Activated CD4-positive, alpha-beta T cell treated with anti-CD3 and anti-CD28 coated beads, Interleukin-2, amount 50 U/mL, for 16 hours (primary cell): ENCODE measurements at regions not wholly inside any gene's neighbourhood (a gene's known extent, or its start where the extent isn't known, plus 50 kb on each side); places are given as distances from the start of the nearest gene placed in this dataset.

Experiments used
- DNase-seq: peaks from one replicate; pipeline ENCODE4 v3.0.0-alpha.2; 2020

DNA sequence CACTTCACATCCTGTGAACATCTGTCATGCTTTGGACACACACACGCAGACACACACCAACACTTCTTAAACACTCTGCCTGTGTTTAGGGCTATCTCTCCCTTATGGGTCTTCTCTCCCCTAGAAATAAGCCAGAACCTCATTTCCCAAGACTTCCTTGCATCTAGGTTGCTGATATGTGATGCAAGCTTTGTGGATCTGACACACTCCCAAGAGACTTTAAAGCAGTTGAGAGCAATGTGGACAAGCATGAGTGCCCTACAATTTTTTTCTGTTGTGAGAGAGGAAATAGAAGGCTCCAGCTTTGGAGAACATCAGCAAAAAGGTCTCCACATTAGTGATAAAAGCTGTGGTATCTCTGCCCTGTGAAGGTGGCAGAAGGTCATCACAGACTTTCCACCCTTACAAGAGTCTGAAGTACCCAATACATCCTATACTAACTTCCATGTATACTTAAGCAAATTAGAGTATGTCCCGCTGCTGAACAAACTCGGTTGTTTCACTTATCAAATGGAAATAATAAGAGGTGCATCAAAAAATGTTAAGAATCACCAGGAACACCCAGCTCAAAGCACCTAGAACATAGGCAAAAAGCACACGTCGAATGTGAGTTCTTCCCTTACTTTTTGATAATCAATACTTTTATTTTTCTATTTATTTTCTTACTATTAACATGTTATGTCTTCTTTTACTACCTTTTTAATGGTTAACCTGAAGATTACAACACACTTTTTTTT, 267.6 kb downstream of the SETD4 start:
- no peak for DNase-seq

DNA sequence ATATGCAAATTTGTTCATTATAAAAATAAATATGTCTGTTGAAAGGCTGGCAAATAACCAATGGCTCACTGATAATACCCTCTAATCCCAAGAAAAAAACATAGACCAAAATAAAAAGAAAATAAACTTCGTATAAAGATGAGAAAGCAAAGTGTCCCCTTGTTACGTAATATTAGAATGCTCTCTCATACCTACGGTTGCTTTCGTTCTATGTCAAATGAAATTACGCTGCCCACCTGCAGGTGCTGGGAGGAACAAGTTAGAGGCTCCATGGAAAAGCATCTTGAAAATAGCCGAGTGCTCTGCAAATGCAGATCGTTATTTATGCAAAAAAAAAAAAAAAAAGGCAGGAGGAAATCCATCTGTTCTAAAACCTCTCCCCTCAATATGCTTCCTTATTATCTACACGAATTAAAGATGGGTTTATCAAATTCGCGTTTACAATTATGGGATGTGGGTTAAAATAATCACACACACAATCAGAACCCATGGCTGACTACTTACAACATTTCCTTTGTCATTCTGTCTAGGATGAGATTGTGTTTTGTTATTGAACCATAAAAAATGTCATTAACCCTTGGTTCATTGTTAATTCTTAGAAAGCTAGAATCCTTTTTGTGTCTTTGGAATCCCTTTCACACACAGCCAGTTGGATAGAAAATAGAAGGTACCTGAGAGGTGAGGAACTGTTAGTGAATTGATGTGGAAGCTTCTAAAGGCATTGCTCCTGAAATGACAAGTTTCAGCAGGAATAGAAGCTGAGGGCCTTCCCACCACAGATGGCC, 268.6 kb downstream of the SETD4 start:
- DNase-seq: no peak

DNA sequence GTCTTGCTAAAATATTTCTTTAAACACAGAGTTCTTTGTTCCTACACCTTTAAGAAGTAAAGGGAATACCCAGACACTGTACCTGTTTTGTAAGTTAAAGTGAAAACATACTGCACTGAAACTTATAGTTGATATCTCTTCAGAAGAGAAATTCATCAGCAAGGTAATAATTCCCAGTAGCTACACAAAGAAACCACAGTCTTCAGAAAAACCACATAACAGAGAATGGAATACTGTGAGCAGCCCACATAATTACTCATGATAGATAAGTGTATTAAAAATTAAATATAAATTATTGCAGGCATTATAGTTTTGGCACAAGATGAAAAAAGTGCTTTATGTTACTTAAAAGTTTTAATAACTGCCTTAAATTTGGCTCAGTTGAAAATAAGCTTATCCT, 276.6 kb downstream of the SETD4 start:
- DNase-seq: no peak

DNA sequence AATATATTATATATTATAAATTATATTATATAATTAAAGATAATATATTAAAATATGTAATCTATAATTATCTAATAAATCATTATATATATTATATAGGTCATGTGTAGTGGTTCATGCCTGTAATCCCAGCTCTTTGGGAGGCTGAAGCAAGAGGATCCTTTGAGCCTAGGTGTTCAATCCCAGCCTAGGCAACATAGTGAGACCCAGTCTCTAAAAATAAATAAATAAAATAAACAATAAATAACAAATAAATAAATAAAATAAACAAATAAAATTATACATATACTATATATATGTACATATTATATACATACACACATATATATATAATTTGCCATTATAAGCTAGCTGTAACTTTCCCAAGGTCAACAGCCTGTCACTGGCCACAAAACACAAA, 277.7 kb downstream of the SETD4 start:
- DNase-seq: no peak

DNA sequence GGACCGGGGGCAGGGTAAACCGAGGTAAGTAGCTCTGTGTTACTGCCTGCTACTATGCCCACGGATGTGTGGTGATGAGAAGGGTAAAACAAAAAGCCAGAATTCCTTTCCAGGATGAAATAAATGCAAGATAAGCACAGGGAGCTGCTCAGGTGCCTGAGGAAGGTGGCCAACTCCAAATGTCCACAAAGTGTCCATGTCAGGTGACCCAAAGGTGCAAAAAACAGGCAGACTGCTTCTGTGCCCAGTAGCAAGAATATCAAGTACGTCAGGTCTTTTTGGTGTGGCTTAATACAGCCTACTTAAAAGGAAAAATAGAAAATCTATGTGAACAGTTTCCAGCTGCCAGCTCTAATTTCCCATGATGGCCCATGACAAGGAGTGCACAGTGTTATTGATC, 279.3 kb downstream of the SETD4 start:
- DNase-seq: no peak

DNA sequence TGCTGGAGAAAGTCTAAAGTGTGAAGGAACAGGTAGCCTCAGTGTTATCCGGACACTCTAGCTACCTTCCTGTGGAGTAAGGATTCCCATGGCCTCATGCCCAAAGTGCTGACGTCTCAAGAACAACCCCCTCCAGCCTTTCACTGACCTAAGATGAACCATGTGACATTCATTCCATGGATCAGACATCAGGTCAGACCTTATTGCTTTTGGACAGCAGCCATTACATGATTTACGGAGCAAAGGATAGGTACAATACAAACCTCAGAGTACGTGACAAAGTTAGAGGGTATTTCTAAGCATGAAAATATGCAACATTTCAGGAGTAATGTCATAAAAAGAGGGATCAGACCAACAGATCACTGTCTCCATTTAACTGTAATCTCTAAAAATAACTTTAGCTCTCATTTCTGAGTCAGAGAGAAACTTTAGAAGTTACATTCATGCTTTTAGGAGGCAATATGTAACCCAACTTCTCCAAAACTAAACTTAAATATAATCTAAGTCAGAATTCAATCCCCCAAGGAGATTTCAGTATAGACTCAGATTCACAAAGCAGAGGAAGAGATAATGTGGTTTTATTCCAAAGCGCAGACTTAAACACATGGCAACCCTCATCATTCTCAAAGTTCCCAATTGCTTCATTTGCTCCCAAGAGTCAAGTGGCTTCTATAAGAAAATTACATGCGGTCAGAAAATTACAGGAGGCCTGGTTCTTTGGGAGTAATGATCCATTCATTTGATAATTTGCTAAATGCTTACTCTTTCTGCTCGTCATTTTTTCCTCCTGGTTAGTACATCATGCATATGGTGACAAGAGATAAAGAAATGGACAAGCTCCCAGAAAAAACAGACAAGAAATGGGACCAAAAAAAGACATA, 280.4 kb downstream of the SETD4 start:
- no peak for DNase-seq

DNA sequence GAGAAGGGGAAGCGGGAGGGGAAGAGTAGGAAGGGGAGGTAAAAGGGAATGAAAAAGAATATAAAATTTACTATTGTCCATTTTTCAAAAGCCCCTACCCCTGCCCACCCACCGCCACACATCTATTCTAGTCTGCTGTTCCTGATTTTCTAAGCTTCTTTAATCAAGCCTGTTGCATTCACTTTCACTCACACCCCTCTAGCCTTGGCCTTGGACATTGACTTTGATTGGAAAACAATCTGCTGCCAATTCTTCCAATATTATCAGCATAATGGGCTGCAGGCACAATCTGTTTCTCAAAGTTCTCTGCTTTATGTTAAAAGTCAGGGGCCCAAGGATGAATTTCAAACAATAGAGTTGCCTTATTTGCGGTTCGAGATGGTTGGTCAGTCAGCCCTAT, 281.2 kb downstream of the SETD4 start:
- DNase-seq: no peak

DNA sequence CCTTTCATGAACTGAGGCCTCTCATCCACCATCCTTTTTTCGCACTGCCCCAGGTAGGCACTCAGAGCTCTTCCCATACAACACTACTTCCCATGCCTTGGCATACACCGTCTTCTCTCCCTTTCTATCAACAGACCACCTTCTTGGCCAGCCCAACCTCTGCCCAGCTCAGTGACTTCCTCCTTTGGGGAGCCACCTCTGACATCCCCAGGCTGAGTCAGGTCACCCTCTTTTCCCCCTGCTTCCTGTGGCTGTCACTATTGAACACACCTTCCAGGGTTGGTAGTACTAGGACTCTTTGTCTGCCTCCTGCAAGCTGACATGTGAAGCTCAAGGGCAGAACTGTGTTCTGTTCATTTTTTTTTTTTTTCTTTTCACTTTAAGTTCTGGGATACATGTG, 283.2 kb downstream of the SETD4 start:
- DNase-seq: no peak

DNA sequence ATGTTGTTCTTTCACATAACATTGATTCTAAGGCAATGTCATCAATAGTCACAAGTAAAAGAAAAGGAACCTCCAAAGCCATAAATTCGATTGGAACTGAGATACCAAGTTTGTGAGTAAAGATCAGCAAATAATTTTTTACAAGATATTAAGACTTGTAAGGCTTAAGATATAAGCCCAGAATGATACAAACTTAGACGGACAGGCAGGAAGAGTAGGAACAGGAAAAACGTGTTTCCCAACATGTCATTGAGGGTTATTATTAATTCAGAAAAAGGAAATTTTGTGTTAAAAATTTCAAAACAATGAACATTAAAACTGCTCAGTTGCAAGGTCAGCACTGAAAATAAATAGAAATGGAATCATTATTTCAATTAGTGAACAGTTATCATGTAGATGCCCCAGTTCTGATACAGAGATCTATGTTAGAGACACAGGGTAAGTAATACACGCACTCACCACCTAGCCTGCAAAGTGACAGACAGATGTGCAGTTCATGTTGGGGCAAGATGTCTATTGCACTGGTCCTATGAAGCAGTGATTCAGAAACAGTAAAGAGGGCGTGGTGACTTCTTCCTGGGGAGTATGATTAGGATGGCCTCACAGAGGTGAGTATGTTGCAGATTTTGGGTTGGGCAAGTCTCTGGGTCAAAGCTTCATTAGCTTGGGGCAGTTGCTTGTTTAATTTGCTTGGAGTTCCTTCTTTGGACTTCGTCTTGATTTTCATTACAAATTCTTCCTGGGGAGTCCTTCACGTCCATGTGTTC, 284.4 kb downstream of the SETD4 start:
- no peak for DNase-seq

DNA sequence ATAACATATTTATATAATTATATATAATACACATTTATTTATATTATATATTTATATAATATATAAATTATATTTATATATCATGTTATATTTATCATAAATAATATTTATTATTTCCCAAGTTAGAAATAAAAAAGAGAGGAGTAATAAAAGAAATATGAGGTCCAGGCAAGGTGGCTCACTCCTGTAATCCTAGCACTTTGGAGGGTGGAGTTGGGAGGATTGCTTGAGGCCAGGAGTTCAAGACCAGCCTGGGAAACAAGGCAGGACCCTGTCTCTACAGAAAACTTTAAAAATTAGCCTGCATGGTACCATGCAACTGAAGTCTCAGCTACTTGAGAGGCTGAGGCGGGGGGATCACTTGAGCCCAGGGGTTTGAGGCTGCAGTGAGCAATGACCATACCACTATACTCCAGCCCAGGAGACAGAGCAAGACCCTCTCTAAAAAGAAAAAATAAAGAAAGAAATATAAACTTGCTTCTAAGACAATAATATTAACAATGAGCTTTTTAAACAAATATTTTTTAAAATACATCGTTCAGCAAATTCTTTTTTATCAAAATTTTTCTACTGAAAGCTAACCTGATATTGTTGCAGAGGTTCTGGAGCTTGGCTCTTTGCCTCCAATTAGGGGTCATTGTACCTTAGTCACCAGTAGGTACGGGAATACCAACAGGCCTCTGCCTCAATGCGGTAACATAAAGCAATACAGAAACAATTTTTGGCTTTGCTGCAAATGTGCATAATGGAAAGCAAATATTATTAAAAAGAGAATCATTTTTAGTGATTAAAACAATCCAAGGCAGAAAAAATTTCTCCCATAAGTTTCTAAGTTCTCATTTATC, 290.0 kb downstream of the SETD4 start:
- no peak for DNase-seq

DNA sequence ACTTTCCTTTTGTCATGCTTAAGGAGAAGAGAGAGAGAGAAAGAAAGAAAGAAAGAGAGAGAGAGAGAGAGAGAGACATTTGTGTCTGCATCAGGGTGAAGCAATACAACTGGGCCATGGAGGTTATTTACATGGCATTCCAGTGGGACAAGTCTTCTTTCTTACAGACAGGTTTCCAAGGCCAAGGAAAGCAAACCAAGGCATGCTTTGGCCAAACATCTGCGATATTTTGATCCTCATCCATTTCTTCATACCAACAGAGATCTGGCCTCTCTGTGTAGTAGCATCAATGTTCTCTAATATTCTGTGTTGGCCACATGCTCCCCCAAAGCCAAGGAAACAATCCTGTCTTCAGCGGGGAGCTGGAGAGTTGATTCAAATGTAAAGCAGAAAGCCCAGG, 292.1 kb downstream of the SETD4 start:
- no peak for DNase-seq

DNA sequence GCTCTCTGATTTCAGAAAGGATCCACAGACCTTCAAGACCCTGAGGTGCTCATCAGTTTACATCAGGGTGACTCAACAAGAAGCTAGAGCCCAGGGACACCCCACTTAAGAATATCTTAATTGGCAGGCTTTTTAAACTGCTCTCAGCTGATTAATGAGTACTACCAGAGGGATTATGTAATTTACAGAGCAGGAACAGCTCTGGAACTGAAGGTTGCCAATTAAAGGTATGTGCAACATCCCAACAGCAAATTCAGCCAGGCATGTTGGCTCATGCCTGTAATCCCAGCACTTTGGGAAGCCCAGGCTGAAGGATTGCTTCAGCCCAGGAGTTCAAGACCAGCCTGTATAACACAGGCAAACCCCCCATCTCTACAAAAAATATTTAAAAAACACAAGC, 295.7 kb downstream of the SETD4 start:
- DNase-seq: no peak

DNA sequence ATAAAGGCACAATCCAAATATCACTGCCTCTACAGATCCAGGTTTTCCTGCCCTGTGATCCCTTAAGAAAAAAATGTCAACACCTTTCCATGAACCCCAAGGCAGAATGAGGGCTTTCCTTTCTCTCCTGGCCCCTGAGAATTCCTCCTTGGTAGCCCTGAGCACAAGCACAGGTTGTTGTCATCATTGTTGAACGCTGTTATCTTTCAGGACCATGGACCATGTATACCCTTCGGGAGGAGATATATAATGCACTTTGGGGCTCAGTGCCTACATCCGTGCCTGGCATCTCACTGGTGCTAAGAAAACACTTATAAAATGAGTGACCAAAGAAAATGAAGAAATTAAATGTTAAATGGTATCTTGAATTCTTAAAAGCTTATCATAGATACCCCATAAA, 296.2 kb downstream of the SETD4 start:
- no peak for DNase-seq

DNA sequence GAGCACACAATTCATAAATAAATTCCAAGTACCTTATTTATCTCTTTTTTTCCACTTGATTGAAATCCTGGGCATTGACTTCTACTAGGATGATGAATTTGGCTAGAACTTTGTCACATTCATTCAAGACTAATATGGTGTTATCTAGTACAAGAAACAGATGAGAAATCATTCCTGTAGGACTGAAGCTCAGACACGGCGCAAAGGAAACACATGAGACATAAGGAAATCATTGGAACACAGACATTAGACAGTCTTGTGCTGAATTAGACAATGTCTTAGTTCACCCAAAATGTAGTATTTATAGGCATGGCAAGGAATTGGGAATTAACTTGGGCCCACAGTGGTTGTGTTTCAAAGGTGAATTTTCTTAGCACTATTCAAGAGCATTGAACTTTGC, 305.7 kb downstream of the SETD4 start:
- DNase-seq: no peak

DNA sequence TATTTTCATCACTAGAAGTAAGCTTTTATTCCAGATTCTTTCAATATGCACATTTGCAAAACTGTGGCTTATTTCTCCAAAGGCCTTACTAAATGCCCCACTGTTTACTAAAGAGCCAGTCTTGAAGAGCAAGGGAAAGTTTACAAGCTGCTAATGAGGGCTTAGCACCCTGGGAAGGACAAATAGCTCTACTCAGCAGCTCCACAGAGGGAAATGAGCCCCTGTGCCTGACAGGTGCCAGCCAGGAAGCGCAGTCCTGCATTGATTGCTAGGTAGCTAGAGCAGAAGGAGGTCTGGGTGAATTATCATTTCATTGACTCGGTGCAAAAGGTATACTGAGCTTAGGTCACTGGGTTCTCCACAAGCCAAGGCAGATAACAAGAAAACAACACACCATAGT, 307.0 kb downstream of the SETD4 start:
- no peak for DNase-seq

DNA sequence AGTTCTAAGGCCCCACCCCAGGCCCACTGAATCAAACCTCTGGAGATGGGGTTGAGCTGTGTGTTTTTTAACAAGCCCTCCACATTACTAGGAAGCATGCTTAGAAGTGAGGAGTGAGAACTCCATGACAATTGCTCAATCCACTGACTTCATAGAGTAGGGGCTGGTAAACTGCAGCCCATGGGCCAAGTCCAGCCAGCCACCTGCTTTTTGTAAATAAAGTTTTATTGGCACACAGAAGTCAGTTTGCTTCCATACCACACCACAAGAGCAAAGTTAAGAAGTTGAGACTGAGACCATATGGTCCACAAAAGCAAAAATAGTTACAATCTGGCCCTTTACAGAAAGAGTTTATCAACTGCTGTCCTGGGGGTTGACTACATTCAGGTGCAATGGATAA, 309.2 kb downstream of the SETD4 start:
- no peak for DNase-seq

DNA sequence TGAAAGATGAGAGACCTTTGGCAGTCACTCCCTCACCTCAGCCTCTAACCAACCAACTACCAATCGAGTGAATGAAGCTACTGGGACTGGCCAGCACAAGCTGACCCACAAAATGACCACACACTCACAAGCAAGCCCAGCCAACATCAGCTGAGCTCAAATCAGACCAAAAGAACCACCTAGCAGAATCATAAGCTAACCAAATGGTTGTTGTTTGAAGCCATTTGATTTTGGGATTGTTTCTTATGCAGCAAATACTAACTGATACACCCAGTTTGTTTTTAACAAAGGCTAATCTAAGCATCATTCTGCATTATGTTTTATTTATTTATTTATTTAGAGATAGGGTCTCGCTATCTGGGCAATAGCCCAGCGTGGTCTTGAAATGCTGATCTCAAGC, 310.4 kb downstream of the SETD4 start:
- no peak for DNase-seq

DNA sequence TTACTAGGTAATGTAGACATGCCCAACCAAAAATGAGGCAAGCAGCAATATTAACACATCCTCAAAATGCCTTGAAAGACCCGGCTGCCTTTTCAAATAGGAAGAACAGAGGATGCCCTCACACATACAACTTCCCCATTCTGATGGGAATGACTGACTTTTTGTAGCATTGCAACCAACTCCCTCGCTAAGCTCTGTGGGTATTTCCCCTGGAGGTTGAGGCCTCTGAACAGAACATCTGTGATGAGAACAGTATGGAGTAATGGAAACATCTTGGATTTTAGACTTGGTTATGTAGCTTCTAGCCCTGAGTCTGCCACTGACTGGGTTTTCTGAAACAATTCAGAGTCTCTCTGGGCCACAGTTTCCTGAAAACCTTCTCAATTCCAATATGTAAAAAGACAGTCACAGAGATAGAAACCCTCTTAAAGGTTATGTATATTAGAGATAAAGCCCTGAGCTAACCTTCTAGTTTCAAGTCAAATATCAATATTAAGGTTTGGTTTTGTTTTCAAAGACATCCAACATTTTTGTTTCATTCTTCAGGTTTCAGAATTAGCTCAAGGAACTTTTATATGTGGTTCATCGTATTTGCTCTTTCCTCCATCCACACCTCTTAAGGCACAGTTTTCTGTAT, 311.5 kb downstream of the SETD4 start:
- DNase-seq: no peak

DNA sequence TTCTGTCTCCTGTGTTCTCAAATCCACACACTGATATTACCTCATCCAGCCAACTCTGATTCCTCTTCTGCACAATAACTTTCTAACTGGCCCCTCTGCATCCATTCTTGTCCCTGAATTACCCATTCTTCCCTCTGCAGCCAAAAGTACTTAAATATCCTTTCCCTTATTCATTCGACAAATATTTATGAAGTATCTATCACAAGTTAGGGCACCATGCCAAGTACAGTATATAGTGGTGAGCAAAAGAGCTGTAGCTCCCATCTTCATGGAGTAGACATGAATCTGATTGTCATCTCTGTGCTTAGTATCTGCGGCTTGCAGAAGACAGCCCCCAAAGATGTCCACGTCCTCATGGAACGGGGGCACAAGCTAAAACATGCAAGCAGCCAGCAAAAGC, 316.8 kb downstream of the SETD4 start:
- no peak for DNase-seq

DNA sequence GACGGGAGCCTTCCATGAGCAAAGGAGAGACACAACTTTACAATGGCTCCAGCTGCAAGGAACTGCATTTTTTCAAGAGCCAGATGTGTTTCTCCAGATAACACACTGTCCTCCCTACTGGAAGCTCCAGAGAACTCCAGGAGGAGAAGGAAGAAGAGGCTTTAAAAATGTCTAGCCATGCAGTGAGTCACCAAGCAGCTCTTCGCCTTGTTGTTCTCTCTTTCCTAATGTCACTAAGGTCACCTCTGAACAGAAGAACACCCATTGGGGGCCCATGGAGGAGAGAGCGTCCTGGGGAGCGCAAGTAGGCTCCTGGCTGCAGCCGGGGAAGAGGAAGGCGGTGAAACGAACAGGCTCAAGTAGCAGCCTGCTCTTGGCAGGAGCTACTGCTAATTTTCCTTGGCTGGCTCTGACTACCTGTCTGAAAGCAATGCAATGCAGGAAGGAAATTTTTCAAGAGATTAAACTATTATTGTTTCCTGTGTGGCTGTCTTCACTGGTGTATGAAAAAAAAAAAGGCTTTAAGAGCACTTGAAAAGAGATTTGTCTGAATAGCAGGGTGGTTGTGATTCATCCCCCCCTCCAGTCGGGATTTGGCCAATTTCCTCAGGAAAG, 321.9 kb downstream of the SETD4 start:
- no peak for DNase-seq

DNA sequence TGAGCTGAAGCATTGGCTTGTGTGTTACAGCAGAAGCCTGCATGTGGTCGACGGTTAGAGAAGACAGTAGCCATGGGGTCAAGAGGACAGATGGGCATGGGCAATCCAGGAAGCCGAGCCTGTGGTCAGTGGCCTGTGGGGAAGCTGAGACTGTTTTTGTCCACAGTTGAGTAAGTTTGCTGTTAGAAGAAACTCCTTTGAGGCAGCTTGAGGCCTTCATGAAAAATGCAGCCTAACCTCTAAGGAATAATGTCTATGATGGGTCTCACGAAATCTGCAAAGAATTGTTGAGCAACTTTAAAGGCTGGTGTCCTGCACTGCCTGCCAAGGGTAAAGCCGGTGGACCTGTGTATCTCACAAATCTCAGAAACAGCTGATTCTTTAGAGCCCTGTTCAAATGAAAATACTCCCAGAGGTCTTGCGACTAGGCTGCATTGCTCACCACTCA, 322.4 kb downstream of the SETD4 start:
- no peak for DNase-seq
